OCI-LY3 (cell line): ENCODE measurements at regions not wholly inside any gene's neighbourhood (a gene's known extent, or its start where the extent isn't known, plus 50 kb on each side); places are given as distances from the start of the nearest gene placed in this dataset.

Experiments
- CTCF ChIP-seq: fragments of 200-600, 300-600 bp; sonication (generic); IDR thresholded peaks from 2 replicates; pipeline ENCODE4 v1.5.1; 2014; ENCODE audit warnings: antibody characterized with exemption, low read length, low read depth
- EZH2phosphoT487 ChIP-seq: fragments of 200-600 bp; shearing (Covaris generic); IDR thresholded peaks from 2 replicates; pipeline ENCODE4 v1.6.1; 2018; ENCODE audit warnings: antibody characterized with exemption, mixed run types, low read depth

GRCh38 chr18:10100196-10100595, 186.4 kb downstream of the VAPA start:
- TF ChIP-seq CTCF (no peak), EZH2phosphoT487 (no peak)
